Activated T-helper 2 cell treated with anti-CD3 and anti-CD28 coated beads, Interferon-gamma antibody, Interleukin-2, Interleukin-4, amounts not matched to agents 10 μg/mL and 5 μg/mL and 100 μg/mL, durations not matched to agents 14 hours and 24 hours and 36 hours (primary cell): ENCODE measurements at regions not wholly inside any gene's neighbourhood (a gene's known extent, or its start where the extent isn't known, plus 50 kb on each side); places are given as distances from the start of the nearest gene placed in this dataset.

ENCODE experiments used
- DNase-seq: peaks from one replicate; pipeline ENCODE4 v3.0.0; 2021; ENCODE audit warnings: low spot score
- H3K27ac Mint-ChIP-seq: one replicate; pipeline ENCODE4 v1.8.0; 2021; ENCODE audit warnings: mixed read lengths
- H3K27me3 Mint-ChIP-seq: one replicate; pipeline ENCODE4 v1.8.0; 2021; ENCODE audit warnings: low read depth, mixed read lengths
- H3K36me3 Mint-ChIP-seq: one replicate; pipeline ENCODE4 v1.8.0; 2021; ENCODE audit warnings: low read depth, mixed read lengths
- H3K4me1 Mint-ChIP-seq: one replicate; pipeline ENCODE4 v1.8.0; 2021; ENCODE audit warnings: low read depth, mixed read lengths
- H3K4me3 Mint-ChIP-seq: one replicate; pipeline ENCODE4 v1.8.0; 2021; ENCODE audit warnings: low read depth, mild to moderate bottlenecking, moderate library complexity, mixed read lengths
- H3K9me3 Mint-ChIP-seq: one replicate; pipeline ENCODE4 v1.8.0; 2021; ENCODE audit warnings: mixed read lengths
- intact Hi-C: fragments of 100-400 bp; cut with micrococcal nuclease; formaldehyde crosslinking; loops from one replicate; pipeline ENCODE4 v1.15.1; 2023

GRCh38 chr14:101226603-101227425 is 323.3 kb upstream of the RTL1 start:
- no peak for DNase-seq
- intact Hi-C loops, result no loop called here
- Mint-ChIP-seq H3K4me1 (peaks cover 4% of the 10 kb centered on the region), H3K36me3 (no peaks in the 10 kb centered on the region), H3K4me3 (no peak overlapping the region), H3K27ac (no peak overlapping the region), H3K9me3 (no peaks in the 10 kb centered on the region), H3K27me3 (no peaks in the 10 kb centered on the region)

- intact Hi-C loops, result no loop called here
These were observed 324.4 kb upstream of the RTL1 start for GRCh38 chr14:101227611-101228594.

GRCh38 chr14:101228949-101229541 is 325.5 kb upstream of the RTL1 start:
- Mint-ChIP-seq H3K27me3 (no peaks in the 10 kb centered on the region), H3K36me3 (no peaks in the 10 kb centered on the region), H3K27ac (no peak overlapping the region), H3K4me1 (peaks cover 4% of the 10 kb centered on the region), H3K9me3 (no peaks in the 10 kb centered on the region), H3K4me3 (no peak overlapping the region)
- intact Hi-C loops, result no loop called here
- no peak for DNase-seq

More at GRCh38 chr14:101227611-101228594, 324.4 kb upstream of the RTL1 start:
- H3K27ac Mint-ChIP-seq, result no peak overlapping the region
- no peaks in the 10 kb centered on the region for H3K27me3 Mint-ChIP-seq
- no peaks in the 10 kb centered on the region for H3K36me3 Mint-ChIP-seq
- H3K4me1 Mint-ChIP-seq, result peaks cover 4% of the 10 kb centered on the region
- no peaks in the 10 kb centered on the region for H3K9me3 Mint-ChIP-seq
- no peak for DNase-seq
- no peak overlapping the region for H3K4me3 Mint-ChIP-seq

- intact Hi-C loops, result loop anchor here (10.0 kb wide), 1 partner anchor 375 kb away; no protein-coding TSS in a partner anchor
- Mint-ChIP-seq H3K36me3 (no peaks in the 10 kb centered on the region), H3K9me3 (no peaks in the 10 kb centered on the region), H3K4me1 (peaks cover 4% of the 10 kb centered on the region), H3K27me3 (no peaks in the 10 kb centered on the region), H3K4me3 (no peak overlapping the region), H3K27ac (no peak overlapping the region)
- DNase-seq, result no peak
These were observed 326.1 kb upstream of the RTL1 start for GRCh38 chr14:101229666-101230065.

GRCh38 chr14:101230161-101230850 is 326.8 kb upstream of the RTL1 start:
- H3K36me3 Mint-ChIP-seq, result no peaks in the 10 kb centered on the region
- H3K9me3 Mint-ChIP-seq, result no peaks in the 10 kb centered on the region
- no peak overlapping the region for H3K27ac Mint-ChIP-seq
- no peaks in the 10 kb centered on the region for H3K27me3 Mint-ChIP-seq
- intact Hi-C loops, result loop anchor here (10.0 kb wide), 1 partner anchor 376 kb away; no protein-coding TSS in a partner anchor
- no peak overlapping the region for H3K4me3 Mint-ChIP-seq
- H3K4me1 Mint-ChIP-seq, result peaks cover 4% of the 10 kb centered on the region
- DNase-seq, result no peak

GRCh38 chr14:101230851-101231550 is 327.5 kb upstream of the RTL1 start:
- H3K4me1 Mint-ChIP-seq, result no peaks in the 10 kb centered on the region
- H3K27me3 Mint-ChIP-seq, result no peaks in the 10 kb centered on the region
- DNase-seq, result no peak
- no peaks in the 10 kb centered on the region for H3K36me3 Mint-ChIP-seq
- no peaks in the 10 kb centered on the region for H3K9me3 Mint-ChIP-seq
- intact Hi-C loops, result loop anchor here (10.0 kb wide), 1 partner anchor 376 kb away; no protein-coding TSS in a partner anchor
- H3K27ac Mint-ChIP-seq, result no peak overlapping the region
- H3K4me3 Mint-ChIP-seq, result no peak overlapping the region

GRCh38 chr14:101231828-101232227 is 328.3 kb upstream of the RTL1 start:
- intact Hi-C loops, result loop anchor here (10.0 kb wide), 1 partner anchor 377 kb away; no protein-coding TSS in a partner anchor

GRCh38 chr14:101232340-101233020 is 328.8 kb upstream of the DIO3 start:
- DNase-seq, result no peak
- Mint-ChIP-seq H3K27ac (no peak overlapping the region), H3K4me3 (no peak overlapping the region), H3K9me3 (no peaks in the 10 kb centered on the region), H3K36me3 (no peaks in the 10 kb centered on the region), H3K27me3 (no peaks in the 10 kb centered on the region), H3K4me1 (no peaks in the 10 kb centered on the region)
- intact Hi-C loops, result loop anchor here (10.0 kb wide), 1 partner anchor 378 kb away; no protein-coding TSS in a partner anchor

More at GRCh38 chr14:101231828-101232227, 328.3 kb upstream of the RTL1 start:
- Mint-ChIP-seq H3K36me3 (no peaks in the 10 kb centered on the region), H3K4me1 (no peaks in the 10 kb centered on the region), H3K27ac (no peak overlapping the region), H3K4me3 (no peak overlapping the region), H3K9me3 (no peaks in the 10 kb centered on the region), H3K27me3 (no peaks in the 10 kb centered on the region)
- no peak for DNase-seq

GRCh38 chr14:101233021-101233366 is 328.3 kb upstream of the DIO3 start:
- no peak overlapping the region for H3K4me3 Mint-ChIP-seq
- no peak for DNase-seq
- no peaks in the 10 kb centered on the region for H3K36me3 Mint-ChIP-seq
- H3K27ac Mint-ChIP-seq, result no peak overlapping the region
- H3K27me3 Mint-ChIP-seq, result no peaks in the 10 kb centered on the region
- no peaks in the 10 kb centered on the region for H3K4me1 Mint-ChIP-seq
- H3K9me3 Mint-ChIP-seq, result no peaks in the 10 kb centered on the region
- intact Hi-C loops, result loop anchor here (10.0 kb wide), 1 partner anchor 378 kb away; no protein-coding TSS in a partner anchor

- H3K9me3 Mint-ChIP-seq, result no peaks in the 10 kb centered on the region
- no peaks in the 10 kb centered on the region for H3K36me3 Mint-ChIP-seq
- no peak for DNase-seq
- no peak overlapping the region for H3K27ac Mint-ChIP-seq
- intact Hi-C loops, result loop anchor here (10.0 kb wide), 1 partner anchor 379 kb away; no protein-coding TSS in a partner anchor
- no peak overlapping the region for H3K4me3 Mint-ChIP-seq
- H3K4me1 Mint-ChIP-seq, result no peaks in the 10 kb centered on the region
- H3K27me3 Mint-ChIP-seq, result no peaks in the 10 kb centered on the region
These were observed 327.9 kb upstream of the DIO3 start for GRCh38 chr14:101233391-101233790.

GRCh38 chr14:101233808-101234207 is 327.5 kb upstream of the DIO3 start:
- no peaks in the 10 kb centered on the region for H3K36me3 Mint-ChIP-seq
- no peaks in the 10 kb centered on the region for H3K9me3 Mint-ChIP-seq
- DNase-seq, result no peak
- H3K4me1 Mint-ChIP-seq, result no peaks in the 10 kb centered on the region
- H3K4me3 Mint-ChIP-seq, result no peak overlapping the region
- intact Hi-C loops, result loop anchor here (10.0 kb wide), 1 partner anchor 379 kb away; no protein-coding TSS in a partner anchor
- no peak overlapping the region for H3K27ac Mint-ChIP-seq
- H3K27me3 Mint-ChIP-seq, result no peaks in the 10 kb centered on the region
